HCT116 (cell line): ENCODE measurements at regions not wholly inside any gene's neighbourhood (a gene's known extent, or its start where the extent isn't known, plus 50 kb on each side); places are given as distances from the start of the nearest gene placed in this dataset.
"Not testable (repeated sequence)": the region's sequence is repeated elsewhere in the genome, so short reads cannot be mapped to it uniquely, and the experiment has no call there.

ENCODE experiments used
- CTCF ChIP-seq, 3 experiments: fragments of 200-600 bp in 1 of 3; sonication (generic) in 1 of 3; IDR thresholded peaks in 2 of 3; conservative IDR thresholded peaks in 1 of 3; 2 replicates each; pipeline ENCODE4 v1.5.1; 2012 to 2017; ENCODE audit warnings: low read depth in 2 of 3, low read length in 2 of 3, antibody characterized with exemption in 1 of 3, borderline replicate concordance in 1 of 3, control low read depth in 1 of 3, mild to moderate bottlenecking in 1 of 3, mixed read lengths in 1 of 3, mixed run types in 1 of 3, moderate library complexity in 1 of 3; ENCODE audit not compliant: insufficient read depth in 1 of 3
- POLR2A ChIP-seq: IDR thresholded peaks from 2 replicates; pipeline ENCODE4 v1.7.0; 2011; ENCODE audit warnings: borderline replicate concordance; ENCODE audit not compliant: insufficient read depth, insufficient read length; ENCODE audit errors: extremely low read depth
- SIN3A ChIP-seq: IDR thresholded peaks from 2 replicates; pipeline ENCODE4 v1.6.1; 2012; ENCODE audit warnings: low read depth
- ZNF274 ChIP-seq: fragments of 200-500 bp; sonication (Bioruptor generic); IDR thresholded peaks from 2 replicates; pipeline ENCODE4 v1.6.1; 2014; ENCODE audit warnings: mild to moderate bottlenecking, low read depth, low read length, inconsistent platforms

- TF ChIP-seq CTCF (IDR thresholded peaks at IDR 0.05 in 2 of 3, conservative IDR thresholded peaks at IDR 0.05 in 1 of 3; ENCODE audit: borderline replicate concordance in 1 of 3, insufficient read depth in 1 of 3, low read depth in 2 of 3, low read length in 2 of 3); ZNF274; POLR2A; SIN3A: not testable (repeated sequence)
Observed at GRCh38 chr5:103377638-103378037, 119.1 kb downstream of the MACIR start.
